ENCODE measurements at regions not wholly inside any gene's neighbourhood (a gene's known extent, or its start where the extent isn't known, plus 50 kb on each side); places are given as distances from the start of the nearest gene placed in this dataset.

DNA sequence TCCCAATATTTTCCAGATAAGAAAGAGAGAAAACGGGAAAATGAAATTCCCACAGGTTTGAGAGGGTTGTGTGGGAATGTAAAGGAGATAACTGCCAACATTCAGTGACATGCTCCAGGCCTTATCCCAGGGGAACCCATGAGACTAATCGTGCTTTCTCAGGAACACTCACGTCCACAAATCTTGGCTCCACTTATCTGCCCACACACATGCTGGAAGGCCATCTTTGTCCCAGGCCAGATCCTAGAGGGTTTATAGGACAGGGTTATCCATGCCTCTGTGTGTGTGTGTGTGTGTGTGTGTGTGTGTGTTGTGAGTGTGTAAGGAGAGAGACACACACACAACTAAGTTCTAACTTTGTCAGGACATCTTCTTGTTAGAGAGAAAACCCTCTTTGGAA lies 182.2 kb upstream of the E2F7 start:
- no peak overlapping the region for H3K4me3 Mint-ChIP-seq
- peaks cover 0 to 5% (median 0%) of the 10 kb centered on the region in 7 donors for H3K9me3 Mint-ChIP-seq
- H3K36me3 Mint-ChIP-seq: no peaks in the 10 kb centered on the region
- DNase-seq (no peak), ATAC-seq (ENCODE audit: low read depth in 2 of 2) (no peak)
- no peak overlapping the region for H3K27ac Mint-ChIP-seq
- H3K4me1 Mint-ChIP-seq: no peaks in the 10 kb centered on the region
- H3K27me3 Mint-ChIP-seq: peaks cover 0 to 4% (median 3%) of the 10 kb centered on the region in 3 donors

DNA sequence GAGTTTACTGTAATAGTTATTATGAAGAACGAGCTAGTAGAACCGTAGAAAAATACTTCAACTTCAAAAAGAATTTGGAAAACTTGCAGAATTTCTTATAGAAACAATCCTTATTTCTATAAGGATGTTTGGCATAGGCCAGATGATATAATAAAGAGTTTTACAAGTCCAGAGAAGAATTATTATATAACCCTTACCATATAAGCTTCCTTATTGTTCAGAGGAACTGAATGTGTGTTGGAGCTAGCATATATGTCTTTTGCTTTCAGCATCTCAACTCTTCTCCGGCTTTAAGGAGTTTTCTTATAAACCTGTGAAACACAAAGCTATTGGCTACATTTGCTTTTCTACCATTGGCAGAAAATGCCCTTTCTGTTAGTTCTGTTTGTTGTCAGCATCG lies 178.0 kb upstream of the E2F7 start:
- no peak overlapping the region for H3K4me3 Mint-ChIP-seq
- H3K9me3 Mint-ChIP-seq: peaks cover 0 to 5% (median 0%) of the 10 kb centered on the region in 7 donors
- DNase-seq (no peak), ATAC-seq (ENCODE audit: low read depth in 2 of 2) (no peak)
- no peak overlapping the region for H3K27ac Mint-ChIP-seq
- H3K4me1 Mint-ChIP-seq: no peaks in the 10 kb centered on the region
- no peaks in the 10 kb centered on the region for H3K36me3 Mint-ChIP-seq
- H3K27me3 Mint-ChIP-seq: peaks cover 0 to 3% (median 0%) of the 10 kb centered on the region in 3 donors

DNA sequence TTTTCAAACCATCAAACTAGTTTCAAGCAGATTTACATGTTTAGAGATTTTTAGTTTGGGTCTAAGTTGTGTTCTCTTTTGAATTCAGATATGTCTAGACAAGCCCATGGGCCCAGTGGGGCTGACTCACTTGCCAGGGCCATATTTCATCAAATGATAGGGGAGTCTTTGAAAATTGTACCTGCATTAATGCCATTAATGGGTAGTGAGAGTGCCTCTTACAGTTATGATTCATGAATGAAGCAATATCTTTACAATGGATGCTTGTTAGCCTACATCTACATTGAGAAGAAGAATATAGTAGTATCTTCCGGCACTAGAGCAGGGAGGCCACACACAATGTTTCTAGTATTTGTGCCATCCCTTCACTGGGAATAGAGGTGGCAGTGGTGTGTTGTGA lies 174.2 kb upstream of the E2F7 start:
- no peaks in the 10 kb centered on the region for H3K4me1 Mint-ChIP-seq
- H3K4me3 Mint-ChIP-seq: no peak overlapping the region
- no peak overlapping the region for H3K27ac Mint-ChIP-seq
- H3K27me3 Mint-ChIP-seq: peaks cover 0 to 3% (median 0%) of the 10 kb centered on the region in 3 donors
- DNase-seq: no peak
- H3K36me3 Mint-ChIP-seq: no peaks in the 10 kb centered on the region
- H3K9me3 Mint-ChIP-seq: peaks cover 0 to 5% (median 0%) of the 10 kb centered on the region in 7 donors
- ATAC-seq (ENCODE audit: low read depth in 2 of 2): no peak

DNA sequence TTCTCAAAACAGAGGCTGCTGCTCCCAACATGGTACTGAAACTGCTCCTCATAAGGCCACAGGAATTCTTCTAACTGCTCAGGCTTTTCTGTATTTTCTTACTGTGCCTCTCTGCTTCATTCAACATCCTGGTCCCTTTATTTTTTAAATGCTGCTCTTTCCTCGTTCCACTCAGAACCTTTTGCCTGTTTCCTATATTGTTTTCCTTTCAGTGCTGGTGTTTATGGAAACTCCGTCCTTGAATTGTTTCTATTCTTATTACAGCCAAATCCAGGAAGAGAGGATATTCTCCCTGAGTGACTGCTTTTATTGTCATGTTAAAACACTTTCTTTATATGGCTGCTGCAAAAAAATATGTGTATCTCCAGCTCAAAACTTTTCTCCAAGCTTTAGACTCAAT lies 173.0 kb upstream of the E2F7 start:
- H3K27me3 Mint-ChIP-seq: peaks cover 0 to 1% (median 0%) of the 10 kb centered on the region in 3 donors
- no peaks in the 10 kb centered on the region for H3K36me3 Mint-ChIP-seq
- ATAC-seq (ENCODE audit: low read depth in 2 of 2) (no peak), DNase-seq (no peak)
- peaks cover 0 to 5% (median 0%) of the 10 kb centered on the region in 7 donors for H3K9me3 Mint-ChIP-seq
- H3K4me3 Mint-ChIP-seq: no peak overlapping the region
- no peaks in the 10 kb centered on the region for H3K4me1 Mint-ChIP-seq
- no peak overlapping the region for H3K27ac Mint-ChIP-seq

DNA sequence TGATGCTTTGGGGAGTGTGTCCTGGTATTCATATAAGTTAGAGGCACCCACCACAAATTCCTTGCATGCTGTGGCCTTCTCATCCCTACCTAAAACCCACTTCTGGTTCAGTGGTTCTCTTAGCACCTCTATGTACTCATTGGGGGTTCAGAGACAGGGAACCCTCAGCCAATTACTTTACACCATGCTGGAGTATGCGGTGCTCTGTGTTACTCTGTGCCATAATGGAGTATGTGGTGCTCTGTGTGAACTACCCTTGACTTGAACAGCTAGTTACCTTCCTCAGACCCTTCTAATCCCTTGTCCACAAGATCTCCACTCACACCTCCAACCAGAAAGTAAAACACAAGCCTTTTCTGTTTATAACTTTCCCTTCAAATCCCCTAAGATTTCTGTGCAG lies 172.5 kb upstream of the E2F7 start:
- H3K4me1 Mint-ChIP-seq: no peaks in the 10 kb centered on the region

DNA sequence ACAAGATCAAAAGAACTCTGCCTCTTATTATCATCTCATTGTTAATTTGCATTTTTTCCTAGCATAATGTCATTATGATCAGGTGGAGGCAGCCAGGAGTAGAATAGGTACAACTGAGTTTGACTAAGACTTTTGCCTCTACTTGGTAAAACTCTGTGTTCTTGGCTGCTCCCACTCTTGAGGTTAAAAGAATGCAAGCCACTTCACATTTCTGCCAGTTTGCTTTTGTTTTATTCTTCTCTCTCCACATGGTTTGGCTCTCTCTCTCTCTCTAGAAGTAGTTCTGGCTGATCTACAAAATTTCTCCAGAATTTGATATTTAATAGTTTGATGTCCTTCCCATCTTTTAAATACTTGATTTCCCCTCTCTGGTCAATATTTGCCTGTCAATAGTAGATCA lies 170.7 kb upstream of the E2F7 start:
- Mint-ChIP-seq H3K36me3 (no peaks in the 10 kb centered on the region), H3K4me3 (no peak overlapping the region), H3K27ac (peak overlapping the region in 1 of 6 donors; percentile 17), H3K9me3 (peaks cover 0 to 9% (median 0%) of the 10 kb centered on the region in 7 donors), H3K27me3 (peaks cover 0 to 7% (median 0%) of the 10 kb centered on the region in 3 donors), H3K4me1 (no peaks in the 10 kb centered on the region)
- ATAC-seq (ENCODE audit: low read depth in 2 of 2): no peak
- DNase-seq: no peak

More for the DNA sequence above, 172.5 kb upstream of the E2F7 start:
- Mint-ChIP-seq H3K4me3 (no peak overlapping the region), H3K9me3 (peaks cover 0 to 6% (median 0%) of the 10 kb centered on the region in 7 donors), H3K36me3 (no peaks in the 10 kb centered on the region), H3K27ac (no peak overlapping the region), H3K27me3 (peaks cover 0 to 6% (median 0%) of the 10 kb centered on the region in 3 donors)
- ATAC-seq (ENCODE audit: low read depth in 2 of 2) (no peak), DNase-seq (no peak)

DNA sequence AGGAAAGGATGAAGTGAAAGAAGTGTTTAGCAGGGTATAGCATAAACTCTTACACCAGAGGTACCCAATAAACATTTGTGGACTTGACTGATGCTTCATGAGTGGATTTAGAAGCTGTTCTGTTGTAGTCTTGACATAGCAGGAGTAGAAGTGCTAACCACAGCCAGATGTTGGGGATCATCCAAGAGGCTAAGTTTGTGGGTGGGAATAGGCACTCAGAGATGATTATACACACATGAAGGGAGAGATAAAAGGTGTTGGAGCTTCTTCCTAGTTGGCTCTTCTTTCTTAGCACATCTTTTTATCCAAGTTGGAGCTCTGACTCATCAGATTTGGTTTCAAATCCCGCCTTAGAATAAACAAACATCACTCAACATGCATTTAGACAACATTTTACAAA lies 166.7 kb upstream of the E2F7 start:
- H3K4me3 Mint-ChIP-seq: no peak overlapping the region
- H3K27ac Mint-ChIP-seq: no peak overlapping the region
- H3K27me3 Mint-ChIP-seq: peaks cover 0 to 7% (median 0%) of the 10 kb centered on the region in 3 donors
- no peaks in the 10 kb centered on the region for H3K4me1 Mint-ChIP-seq
- DNase-seq (no peak), ATAC-seq (ENCODE audit: low read depth in 2 of 2) (no peak)
- H3K36me3 Mint-ChIP-seq: no peaks in the 10 kb centered on the region
- peaks cover 0 to 12% (median 0%) of the 10 kb centered on the region in 7 donors for H3K9me3 Mint-ChIP-seq

DNA sequence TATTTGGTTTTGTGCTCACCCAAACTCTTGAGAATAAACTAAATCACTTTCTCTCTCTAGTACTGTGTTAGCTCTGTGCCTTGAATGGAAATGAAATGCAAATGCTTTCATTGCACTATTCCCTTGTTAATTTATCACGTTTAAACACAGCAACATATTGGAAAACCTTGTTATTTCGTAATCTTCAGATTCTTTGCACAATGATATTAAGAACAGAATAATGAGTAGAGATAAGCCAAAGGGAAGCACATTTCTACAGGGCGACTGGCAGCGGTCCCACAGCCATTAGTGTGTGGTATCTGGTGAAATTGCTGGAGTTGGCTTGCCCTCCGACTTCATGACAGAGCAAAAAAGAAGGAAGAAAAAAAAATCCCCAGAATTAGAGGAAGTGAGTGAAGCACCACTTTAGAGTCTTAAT lies 166.1 kb upstream of the E2F7 start:
- no peaks in the 10 kb centered on the region for H3K36me3 Mint-ChIP-seq
- no peaks in the 10 kb centered on the region for H3K4me1 Mint-ChIP-seq
- no peak overlapping the region for H3K4me3 Mint-ChIP-seq
- no peak overlapping the region for H3K27ac Mint-ChIP-seq
- DNase-seq: no peak
- peaks cover 0 to 12% (median 0%) of the 10 kb centered on the region in 7 donors for H3K9me3 Mint-ChIP-seq
- H3K27me3 Mint-ChIP-seq: peaks cover 0 to 7% (median 0%) of the 10 kb centered on the region in 3 donors
- no peak for ATAC-seq (ENCODE audit: low read depth in 2 of 2)

DNA sequence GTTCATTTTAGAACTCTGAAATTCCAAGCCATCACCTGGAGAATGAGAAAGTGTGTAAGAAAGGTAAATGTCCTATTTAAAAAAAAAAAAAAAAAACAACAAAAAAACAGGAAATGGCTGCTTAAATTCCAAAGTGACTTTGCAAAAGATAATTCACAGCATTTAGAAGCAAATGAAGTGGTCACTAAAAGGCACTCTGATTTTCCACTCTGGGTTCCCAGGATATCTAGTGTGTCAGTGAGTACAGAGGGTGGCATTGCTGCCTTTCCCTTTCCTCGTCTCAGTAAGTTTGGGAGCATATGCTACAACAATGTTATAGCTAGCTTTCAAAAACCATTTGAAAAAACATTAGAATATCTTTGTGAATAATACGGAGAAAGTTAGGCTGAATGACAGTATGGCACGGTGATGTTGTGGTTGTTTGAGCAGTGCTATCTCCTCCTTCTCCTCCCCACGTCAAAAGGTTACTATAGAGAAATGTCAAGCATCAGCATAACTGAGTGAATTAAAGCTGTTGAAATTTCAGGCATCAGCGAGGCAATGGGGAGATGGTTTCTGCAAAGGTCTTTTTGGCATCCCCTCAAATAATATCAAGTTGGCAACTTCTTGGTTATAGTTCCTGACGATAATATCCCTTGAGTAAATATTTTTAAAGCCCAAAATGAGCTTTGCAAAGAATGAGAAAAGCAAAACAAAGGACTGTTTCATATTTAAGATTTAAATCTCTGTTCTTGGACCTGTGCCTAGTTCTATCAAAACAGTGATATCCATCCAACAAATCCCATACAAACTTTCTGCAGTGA lies 164.5 kb upstream of the E2F7 start:
- Mint-ChIP-seq H3K36me3 (no peaks in the 10 kb centered on the region), H3K9me3 (peaks cover 0 to 8% (median 0%) of the 10 kb centered on the region in 7 donors), H3K4me1 (no peaks in the 10 kb centered on the region), H3K27me3 (peaks cover 0 to 7% (median 0%) of the 10 kb centered on the region in 3 donors), H3K4me3 (no peak overlapping the region), H3K27ac (peak overlapping the region in 1 of 6 donors; percentile 54)
- ATAC-seq (ENCODE audit: low read depth in 2 of 2) (no peak), DNase-seq (no peak)

DNA sequence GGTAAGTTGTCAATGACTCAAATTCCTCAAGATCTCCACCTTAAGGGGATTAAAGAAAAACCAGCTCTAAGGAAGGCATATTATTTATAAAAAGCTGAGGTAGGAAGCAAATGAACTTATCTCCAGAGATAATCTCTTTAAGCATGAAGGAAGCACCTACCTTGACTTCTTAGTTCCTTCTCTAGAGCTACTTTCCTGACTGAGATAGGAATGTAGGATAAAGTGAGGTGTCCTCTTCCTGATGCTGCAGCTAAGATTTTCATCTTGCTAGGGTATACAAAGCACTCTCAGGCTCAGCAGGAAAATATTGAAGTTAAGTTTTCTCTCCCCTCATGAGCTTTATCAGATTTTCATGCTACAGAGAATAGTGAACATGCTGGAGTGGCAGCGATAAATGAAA lies 163.0 kb upstream of the E2F7 start:
- Mint-ChIP-seq H3K27ac (no peak overlapping the region), H3K9me3 (peaks cover 0 to 7% (median 0%) of the 10 kb centered on the region in 7 donors), H3K27me3 (peaks cover 0 to 6% (median 0%) of the 10 kb centered on the region in 3 donors), H3K4me1 (no peaks in the 10 kb centered on the region), H3K4me3 (no peak overlapping the region), H3K36me3 (no peaks in the 10 kb centered on the region)
- no peak for DNase-seq
- ATAC-seq (ENCODE audit: low read depth in 2 of 2): no peak

DNA sequence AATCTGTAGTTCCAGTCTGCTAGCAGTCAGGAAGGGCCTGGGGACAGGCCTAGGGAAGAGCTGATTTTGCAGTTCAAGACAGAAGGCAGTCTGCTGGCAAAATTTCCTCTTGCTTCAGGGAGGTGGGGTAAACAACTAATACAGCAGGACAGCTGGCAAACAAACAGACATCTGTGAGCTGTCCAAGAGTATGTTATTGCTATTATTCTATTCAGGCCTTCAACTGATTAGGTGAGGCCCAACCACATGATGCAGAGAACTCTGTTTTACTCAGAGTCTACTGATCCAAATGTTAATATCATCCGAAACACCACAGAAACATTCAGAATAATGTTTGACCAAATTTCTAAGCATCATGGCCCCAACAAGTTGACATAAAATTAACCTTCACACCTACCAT lies 161.0 kb upstream of the E2F7 start:
- no peak overlapping the region for H3K4me3 Mint-ChIP-seq
- H3K27me3 Mint-ChIP-seq: peaks cover 0 to 8% (median 5%) of the 10 kb centered on the region in 3 donors
- H3K9me3 Mint-ChIP-seq: peaks cover 0 to 5% (median 3%) of the 10 kb centered on the region in 7 donors
- no peaks in the 10 kb centered on the region for H3K36me3 Mint-ChIP-seq
- DNase-seq (no peak), ATAC-seq (ENCODE audit: low read depth in 2 of 2) (no peak)
- H3K4me1 Mint-ChIP-seq: no peaks in the 10 kb centered on the region
- no peak overlapping the region for H3K27ac Mint-ChIP-seq

DNA sequence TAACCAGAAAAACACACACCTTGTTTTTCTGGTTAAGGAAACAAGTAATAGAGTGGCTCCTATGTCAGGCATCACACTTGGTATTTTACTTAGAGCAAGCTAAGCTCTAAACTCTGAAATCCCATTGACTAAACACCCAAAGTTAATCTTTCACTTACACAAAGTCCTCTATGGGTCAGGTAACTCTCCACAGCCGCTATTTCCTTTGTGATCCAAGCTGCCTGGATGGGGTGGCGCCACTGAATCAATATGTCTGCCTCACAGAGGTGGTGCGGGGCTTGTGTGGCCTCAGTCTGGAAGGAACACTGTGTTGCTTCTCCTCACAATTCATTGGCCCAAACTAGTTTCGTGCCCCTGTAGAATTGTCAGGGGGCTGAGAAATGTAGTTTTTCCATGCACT lies 160.0 kb upstream of the E2F7 start:
- no peak for DNase-seq
- no peak overlapping the region for H3K27ac Mint-ChIP-seq
- H3K27me3 Mint-ChIP-seq: peaks cover 0 to 8% (median 5%) of the 10 kb centered on the region in 3 donors
- H3K9me3 Mint-ChIP-seq: peaks cover 0 to 5% (median 3%) of the 10 kb centered on the region in 7 donors
- no peaks in the 10 kb centered on the region for H3K36me3 Mint-ChIP-seq
- ATAC-seq (ENCODE audit: low read depth in 2 of 2): no peak
- H3K4me1 Mint-ChIP-seq: no peaks in the 10 kb centered on the region
- peak overlapping the region in 1 of 8 donors; percentile 35 for H3K4me3 Mint-ChIP-seq

DNA sequence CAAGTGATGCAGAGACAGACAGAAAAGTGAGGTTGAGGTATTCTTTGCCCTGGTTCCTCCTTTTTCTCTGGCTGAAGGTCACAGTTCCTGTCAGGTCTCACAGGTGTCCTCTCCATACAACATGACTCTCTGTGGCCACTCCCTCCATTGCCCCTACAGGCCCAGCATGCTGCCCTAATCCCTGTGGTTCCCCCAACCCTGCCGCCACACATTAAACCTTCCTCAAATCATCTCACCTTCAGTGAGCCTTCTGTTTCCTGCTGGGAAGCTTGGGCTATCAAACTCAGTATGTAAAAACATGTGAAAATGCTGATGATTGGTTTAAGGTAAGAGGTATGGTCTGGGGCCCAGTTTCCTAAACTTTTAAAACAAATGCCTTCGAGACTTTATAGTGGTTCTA lies 159.0 kb upstream of the E2F7 start:
- H3K36me3 Mint-ChIP-seq: no peaks in the 10 kb centered on the region
- peaks cover 0 to 8% (median 5%) of the 10 kb centered on the region in 3 donors for H3K27me3 Mint-ChIP-seq
- no peak overlapping the region for H3K27ac Mint-ChIP-seq
- peaks cover 0 to 4% (median 2%) of the 10 kb centered on the region in 7 donors for H3K9me3 Mint-ChIP-seq
- no peak for ATAC-seq (ENCODE audit: low read depth in 2 of 2)
- no peaks in the 10 kb centered on the region for H3K4me1 Mint-ChIP-seq
- no peak overlapping the region for H3K4me3 Mint-ChIP-seq
- no peak for DNase-seq

DNA sequence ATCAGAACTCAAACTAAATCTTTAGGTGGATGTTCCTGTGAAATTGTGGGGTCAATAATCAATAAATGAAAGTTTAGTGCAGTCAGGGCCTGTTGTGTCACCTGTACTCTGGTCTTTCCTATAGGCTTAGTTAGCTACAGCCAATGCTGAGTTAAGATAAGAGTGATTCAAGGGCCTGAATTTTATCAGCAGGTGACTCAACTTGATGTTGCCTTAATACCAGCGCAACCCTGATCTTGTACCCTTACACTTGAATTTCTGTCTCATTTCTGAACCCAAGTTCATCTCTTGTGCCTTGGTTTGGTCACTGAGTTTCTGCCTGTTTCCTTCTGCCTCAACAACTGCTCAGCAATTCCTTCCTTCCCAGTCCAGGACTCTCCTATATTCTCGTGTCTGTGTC lies 157.0 kb upstream of the E2F7 start:
- H3K4me3 Mint-ChIP-seq: no peak overlapping the region
- H3K27ac Mint-ChIP-seq: no peak overlapping the region
- no peak for DNase-seq
- H3K4me1 Mint-ChIP-seq: no peaks in the 10 kb centered on the region
- H3K9me3 Mint-ChIP-seq: peaks cover 0 to 4% (median 1%) of the 10 kb centered on the region in 7 donors
- no peaks in the 10 kb centered on the region for H3K36me3 Mint-ChIP-seq
- no peak for ATAC-seq (ENCODE audit: low read depth in 2 of 2)
- peaks cover 0 to 8% (median 5%) of the 10 kb centered on the region in 3 donors for H3K27me3 Mint-ChIP-seq
